Activated naive CD4-positive, alpha-beta T cell treated with anti-CD3 and anti-CD28 coated beads for 36 hours (primary cell): ENCODE measurements at regions not wholly inside any gene's neighbourhood (a gene's known extent, or its start where the extent isn't known, plus 50 kb on each side); places are given as distances from the start of the nearest gene placed in this dataset.
"Not testable (repeated sequence)": the region's sequence is repeated elsewhere in the genome, so short reads cannot be mapped to it uniquely, and the experiment has no call there.

Experiments used
- CTCF ChIA-PET: fragments of 350-600 bp; sonication (Branson Sonifier 250); formaldehyde crosslinking; loops from one replicate; lab custom pipeline; 2021; ENCODE audit warnings: antibody characterized with exemption; lab: Charles Lee
- DNase-seq: peaks from one replicate; pipeline ENCODE4 v3.0.0-alpha.2; 2020
- H3K27ac Mint-ChIP-seq: one replicate; pipeline ENCODE4 v1.8.0; 2021; ENCODE audit warnings: mild to moderate bottlenecking, mixed read lengths
- H3K27me3 Mint-ChIP-seq: one replicate; pipeline ENCODE4 v1.8.0; 2021; ENCODE audit warnings: low read depth, mixed read lengths
- H3K36me3 Mint-ChIP-seq: one replicate; pipeline ENCODE4 v1.8.0; 2021; ENCODE audit warnings: low read depth, mixed read lengths
- H3K4me1 Mint-ChIP-seq: one replicate; pipeline ENCODE4 v1.8.0; 2021; ENCODE audit warnings: low read depth, mixed read lengths
- H3K4me3 Mint-ChIP-seq: one replicate; pipeline ENCODE4 v1.8.0; 2021; ENCODE audit warnings: mild to moderate bottlenecking, moderate library complexity, mixed read lengths
- H3K9me3 Mint-ChIP-seq: one replicate; pipeline ENCODE4 v1.8.0; 2021; ENCODE audit warnings: mixed read lengths
- intact Hi-C: fragments of 100-400 bp; cut with micrococcal nuclease; formaldehyde crosslinking; loops from one replicate; pipeline ENCODE4 v1.15.1; 2023

GRCh38 chr3:137514853-137515252 lies 249.3 kb upstream of the SOX14 start:
- Mint-ChIP-seq H3K36me3 (no peaks in the 10 kb centered on the region), H3K27ac (no peak overlapping the region), H3K27me3 (no peaks in the 10 kb centered on the region), H3K4me3 (no peak overlapping the region), H3K9me3 (no peaks in the 10 kb centered on the region), H3K4me1 (no peaks in the 10 kb centered on the region)
- no peak for DNase-seq
- intact Hi-C loops: no loop called here
- CTCF ChIA-PET: no interaction called here

GRCh38 chr3:137519602-137520001 lies 244.5 kb upstream of the SOX14 start:
- no peaks in the 10 kb centered on the region for H3K36me3 Mint-ChIP-seq
- intact Hi-C loops: no loop called here

GRCh38 chr3:137524751-137525150 lies 239.4 kb upstream of the SOX14 start:
- no peak overlapping the region for H3K27ac Mint-ChIP-seq
- no peaks in the 10 kb centered on the region for H3K27me3 Mint-ChIP-seq
- H3K4me1 Mint-ChIP-seq: no peaks in the 10 kb centered on the region
- H3K9me3 Mint-ChIP-seq: peaks cover 3% of the 10 kb centered on the region
- no peaks in the 10 kb centered on the region for H3K36me3 Mint-ChIP-seq
- intact Hi-C loops: no loop called here
- DNase-seq: no peak
- CTCF ChIA-PET: no interaction called here
- no peak overlapping the region for H3K4me3 Mint-ChIP-seq

More at GRCh38 chr3:137519602-137520001, 244.5 kb upstream of the SOX14 start:
- Mint-ChIP-seq H3K4me3 (no peak overlapping the region), H3K9me3 (no peaks in the 10 kb centered on the region), H3K4me1 (no peaks in the 10 kb centered on the region), H3K27ac (no peak overlapping the region), H3K27me3 (no peaks in the 10 kb centered on the region)
- no peak for DNase-seq
- CTCF ChIA-PET: no interaction called here

- DNase-seq: no peak
- Mint-ChIP-seq H3K4me3 (no peak overlapping the region), H3K27me3 (no peaks in the 10 kb centered on the region), H3K36me3 (no peaks in the 10 kb centered on the region), H3K4me1 (no peaks in the 10 kb centered on the region), H3K9me3 (peaks cover 3% of the 10 kb centered on the region), H3K27ac (no peak overlapping the region)
- intact Hi-C loops: no loop called here
- CTCF ChIA-PET: no interaction called here
Observed at GRCh38 chr3:137525471-137525870, 238.6 kb upstream of the SOX14 start.

DNA sequence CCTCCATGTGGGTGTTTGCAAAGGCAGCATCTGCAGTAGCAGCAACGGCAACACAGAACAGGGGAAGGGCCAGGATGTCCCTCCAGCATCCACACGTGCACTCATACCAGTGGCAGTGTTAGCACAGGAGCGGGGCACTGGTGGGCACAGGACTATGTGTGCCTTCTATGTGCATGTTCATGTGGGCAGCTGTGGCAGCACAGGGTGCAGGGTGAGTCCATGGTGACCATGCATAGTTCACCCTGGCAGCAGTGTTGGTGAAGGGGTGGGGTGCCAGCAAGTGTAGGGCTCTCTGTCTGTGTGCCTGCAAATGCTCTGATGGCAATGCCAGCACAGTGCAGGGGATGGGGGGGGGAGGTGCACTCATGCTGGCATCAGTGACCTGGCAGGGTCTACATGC lies 222.1 kb upstream of the SOX14 start:
- H3K9me3 Mint-ChIP-seq: peaks cover 9% of the 10 kb centered on the region
- no peaks in the 10 kb centered on the region for H3K4me1 Mint-ChIP-seq
- CTCF ChIA-PET: no interaction called here
- no peak overlapping the region for H3K4me3 Mint-ChIP-seq
- H3K36me3 Mint-ChIP-seq: no peaks in the 10 kb centered on the region
- intact Hi-C loops: no loop called here
- DNase-seq: no peak
- no peaks in the 10 kb centered on the region for H3K27me3 Mint-ChIP-seq
- no peak overlapping the region for H3K27ac Mint-ChIP-seq

DNA sequence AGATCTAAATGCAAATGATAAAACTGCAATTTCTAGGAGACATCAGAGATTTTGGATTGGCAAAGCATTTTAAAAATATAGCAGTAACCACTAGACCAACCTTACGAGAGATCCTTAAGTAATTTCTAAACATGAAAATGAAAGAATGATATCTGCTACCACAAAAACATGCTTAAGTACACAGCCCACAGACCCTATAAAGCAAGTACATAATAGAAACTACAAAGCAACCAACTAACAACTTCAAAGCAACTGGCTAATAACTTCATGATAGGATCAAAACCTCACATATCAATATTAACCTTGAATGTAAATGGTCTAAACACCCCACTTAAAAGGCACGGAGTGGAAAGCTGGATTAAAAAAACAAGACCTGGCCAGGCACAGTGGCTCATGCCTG lies 209.9 kb upstream of the SOX14 start:
- CTCF ChIA-PET: no interaction called here
- Mint-ChIP-seq H3K36me3 (no peaks in the 10 kb centered on the region), H3K9me3 (peaks cover 5% of the 10 kb centered on the region), H3K27me3 (no peaks in the 10 kb centered on the region), H3K4me3 (no peak overlapping the region), H3K4me1 (no peaks in the 10 kb centered on the region), H3K27ac (no peak overlapping the region)
- intact Hi-C loops: no loop called here
- no peak for DNase-seq

- Mint-ChIP-seq H3K9me3 (peaks cover 6% of the 10 kb centered on the region), H3K4me3 (no peak overlapping the region), H3K4me1 (no peaks in the 10 kb centered on the region), H3K27me3 (no peaks in the 10 kb centered on the region), H3K27ac (no peak overlapping the region), H3K36me3 (no peaks in the 10 kb centered on the region)
- DNase-seq: no peak
- CTCF ChIA-PET: interaction anchor here (0.7 kb wide), 1 partner anchor 101 kb away, joined by 3 read pairs; no protein-coding TSS in a partner anchor
- intact Hi-C loops: no loop called here
Observed at GRCh38 chr3:137568880-137569279, 195.2 kb upstream of the SOX14 start.

- H3K9me3 Mint-ChIP-seq: no peaks in the 10 kb centered on the region
- CTCF ChIA-PET: no interaction called here
- H3K4me1 Mint-ChIP-seq: no peaks in the 10 kb centered on the region
- DNase-seq: no peak
- H3K27me3 Mint-ChIP-seq: no peaks in the 10 kb centered on the region
- H3K36me3 Mint-ChIP-seq: no peaks in the 10 kb centered on the region
- H3K4me3 Mint-ChIP-seq: no peak overlapping the region
- H3K27ac Mint-ChIP-seq: no peak overlapping the region
- intact Hi-C loops: no loop called here
Observed at GRCh38 chr3:137572931-137573330, 191.2 kb upstream of the SOX14 start.

DNA sequence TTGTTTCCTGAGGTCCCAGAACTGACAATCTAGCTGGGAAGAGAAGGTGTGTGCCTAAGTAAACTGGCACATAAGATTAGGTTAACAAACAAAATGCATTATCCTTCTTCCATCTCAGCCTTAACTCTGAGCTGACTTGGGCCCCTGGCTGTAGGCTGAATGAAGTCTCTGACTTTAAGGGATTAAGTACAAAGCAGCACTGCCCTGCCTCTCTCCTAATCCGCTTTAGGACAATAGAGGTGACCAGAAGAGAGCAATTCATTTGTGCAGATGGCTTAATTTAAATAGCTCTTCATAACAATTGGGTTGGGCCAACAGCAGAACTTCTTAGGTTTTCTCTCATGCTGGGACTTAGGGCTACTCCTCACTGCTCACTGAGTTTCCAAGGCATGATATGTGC lies 181.6 kb upstream of the SOX14 start:
- H3K9me3 Mint-ChIP-seq: peaks cover 2% of the 10 kb centered on the region

GRCh38 chr3:137583256-137583655 lies 180.9 kb upstream of the SOX14 start:
- intact Hi-C loops: no loop called here
- Mint-ChIP-seq H3K27ac (no peak overlapping the region), H3K9me3 (peaks cover 2% of the 10 kb centered on the region), H3K4me1 (no peaks in the 10 kb centered on the region), H3K36me3 (no peaks in the 10 kb centered on the region), H3K27me3 (no peaks in the 10 kb centered on the region), H3K4me3 (no peak overlapping the region)
- no peak for DNase-seq
- CTCF ChIA-PET: no interaction called here

More for the DNA sequence above, 181.6 kb upstream of the SOX14 start:
- Mint-ChIP-seq H3K4me3 (no peak overlapping the region), H3K36me3 (no peaks in the 10 kb centered on the region), H3K27ac (no peak overlapping the region), H3K27me3 (no peaks in the 10 kb centered on the region), H3K4me1 (no peaks in the 10 kb centered on the region)
- CTCF ChIA-PET: no interaction called here
- intact Hi-C loops: no loop called here
- DNase-seq: no peak

DNA sequence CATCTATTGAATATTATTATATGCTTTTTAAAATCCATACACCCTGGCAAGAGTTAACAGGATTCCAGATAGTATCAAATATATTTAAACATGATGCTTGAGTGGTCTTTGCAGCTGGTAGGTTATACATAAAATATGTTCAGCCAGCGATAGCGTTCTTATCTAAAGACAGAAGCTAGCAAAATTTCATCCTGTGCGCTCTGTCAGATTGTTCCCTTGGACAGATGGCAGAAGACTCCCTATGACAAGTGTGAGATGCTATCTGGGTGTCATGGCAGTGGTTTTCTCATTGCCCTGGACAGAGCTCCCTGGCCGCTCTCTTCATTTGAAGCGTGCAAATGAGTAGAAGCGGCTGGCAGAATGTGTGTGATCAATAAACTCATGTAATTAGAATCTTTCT lies 175.2 kb upstream of the SOX14 start:
- Mint-ChIP-seq H3K4me3 (no peak overlapping the region), H3K36me3 (no peaks in the 10 kb centered on the region), H3K27ac (no peak overlapping the region), H3K4me1 (no peaks in the 10 kb centered on the region), H3K9me3 (peaks cover 2% of the 10 kb centered on the region), H3K27me3 (no peaks in the 10 kb centered on the region)
- intact Hi-C loops: no loop called here
- CTCF ChIA-PET: no interaction called here
- no peak for DNase-seq

- H3K36me3 Mint-ChIP-seq, H3K27ac Mint-ChIP-seq, H3K27me3 Mint-ChIP-seq, CTCF ChIA-PET, H3K9me3 Mint-ChIP-seq, H3K4me3 Mint-ChIP-seq, DNase-seq, H3K4me1 Mint-ChIP-seq, intact Hi-C loops: not testable (repeated sequence)
Observed at GRCh38 chr3:137595415-137595814, 168.7 kb upstream of the SOX14 start.

GRCh38 chr3:137610723-137611122 lies 153.4 kb upstream of the SOX14 start:
- Mint-ChIP-seq H3K27ac (no peak overlapping the region), H3K4me1 (no peaks in the 10 kb centered on the region), H3K27me3 (no peaks in the 10 kb centered on the region), H3K4me3 (no peak overlapping the region), H3K36me3 (no peaks in the 10 kb centered on the region), H3K9me3 (no peaks in the 10 kb centered on the region)
- intact Hi-C loops: no loop called here
- DNase-seq: no peak
- CTCF ChIA-PET: no interaction called here

DNA sequence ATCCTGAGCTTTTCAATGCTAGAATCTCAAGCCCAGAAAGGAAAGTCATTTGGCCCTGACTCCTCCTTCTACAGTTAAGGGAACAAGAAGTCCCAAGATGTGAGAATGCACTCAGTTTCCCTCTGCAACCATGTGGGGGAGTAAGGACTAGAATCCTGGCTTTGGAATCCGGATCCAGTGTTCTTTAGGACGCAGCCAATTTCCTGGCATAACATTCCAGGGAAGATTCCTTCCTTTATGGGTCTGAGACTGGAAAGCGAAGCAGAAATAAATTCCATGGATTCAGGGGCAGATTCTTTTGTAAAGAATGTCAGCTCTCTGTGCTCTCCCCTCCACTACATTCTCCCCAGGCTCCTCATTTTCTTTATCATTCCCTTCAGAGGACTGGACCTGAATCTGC lies 151.8 kb upstream of the SOX14 start:
- H3K36me3 Mint-ChIP-seq: no peaks in the 10 kb centered on the region
- no peaks in the 10 kb centered on the region for H3K4me1 Mint-ChIP-seq
- H3K27ac Mint-ChIP-seq: no peak overlapping the region
- no peaks in the 10 kb centered on the region for H3K9me3 Mint-ChIP-seq
- no peaks in the 10 kb centered on the region for H3K27me3 Mint-ChIP-seq
- no peak overlapping the region for H3K4me3 Mint-ChIP-seq
- CTCF ChIA-PET: no interaction called here
- no peak for DNase-seq
- intact Hi-C loops: no loop called here
